Right ventricle myocardium superior (tissue), 1 donor: ENCODE measurements at regions not wholly inside any gene's neighbourhood (a gene's known extent, or its start where the extent isn't known, plus 50 kb on each side); places are given as distances from the start of the nearest gene placed in this dataset.
"Not testable (repeated sequence)": the region's sequence is repeated elsewhere in the genome, so short reads cannot be mapped to it uniquely, and the experiment has no call there.

Experiments used
- ATAC-seq: fragments of 200-7000 bp; cut with Tn5 transposase; one replicate; pipeline ENCODE4 v1.9.1; 2020; ENCODE audit warnings: mild to moderate bottlenecking; ENCODE audit not compliant: poor library complexity
- DNase-seq: peaks from one replicate; pipeline ENCODE4 v3.0.0-alpha.2; 2020
- intact Hi-C: fragments of 100-400 bp; cut with DNase I; formaldehyde crosslinking; loops from one replicate; pipeline ENCODE4 v1.11.2; 2022
- donor health status: DM: no; HTN: yes; CAD: no; lungs with severe emphysema.

DNA sequence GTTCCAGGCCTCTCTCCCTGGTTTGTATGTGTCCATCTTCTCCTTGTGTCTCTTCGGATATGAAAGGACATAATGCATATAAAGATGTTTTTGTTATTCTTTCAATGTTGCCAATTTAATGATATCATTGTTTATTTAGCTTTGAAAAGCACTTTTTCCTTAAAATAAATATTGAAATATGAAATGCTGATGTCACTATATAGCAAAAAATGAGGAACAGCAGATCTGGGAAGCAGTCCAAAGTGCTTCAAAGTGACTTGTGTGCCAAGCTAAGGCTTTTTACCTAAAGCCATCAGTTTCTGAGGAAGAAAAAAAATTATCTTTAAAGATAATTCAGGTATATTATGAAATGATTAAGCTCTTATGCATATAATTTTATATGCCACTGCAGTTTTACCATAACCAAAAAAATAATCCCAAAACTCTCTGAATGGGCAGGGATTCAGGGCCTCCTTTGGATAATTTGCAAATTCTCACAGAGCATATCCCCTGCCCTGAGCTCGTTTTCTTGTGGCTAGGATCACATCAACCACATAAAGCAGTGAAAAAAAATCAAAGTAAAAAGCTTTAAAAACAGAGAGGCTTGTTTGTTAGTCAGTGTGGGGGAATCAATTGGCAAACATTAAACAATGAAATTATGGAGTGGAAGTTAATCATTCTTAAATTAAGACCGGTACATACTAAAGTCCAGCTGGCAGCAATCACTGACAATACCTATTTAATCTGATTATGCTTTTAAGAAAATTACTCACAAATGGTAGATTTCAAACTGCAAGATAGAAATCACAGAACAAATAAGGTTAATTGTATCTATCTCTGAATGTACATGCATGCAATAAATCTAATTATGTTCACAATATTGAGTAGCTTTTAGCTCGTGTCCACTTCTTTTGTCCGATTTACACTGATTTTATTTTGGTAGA, 1027.9 kb upstream of the ADGRB3 start:
- intact Hi-C loops: no loop called here

DNA sequence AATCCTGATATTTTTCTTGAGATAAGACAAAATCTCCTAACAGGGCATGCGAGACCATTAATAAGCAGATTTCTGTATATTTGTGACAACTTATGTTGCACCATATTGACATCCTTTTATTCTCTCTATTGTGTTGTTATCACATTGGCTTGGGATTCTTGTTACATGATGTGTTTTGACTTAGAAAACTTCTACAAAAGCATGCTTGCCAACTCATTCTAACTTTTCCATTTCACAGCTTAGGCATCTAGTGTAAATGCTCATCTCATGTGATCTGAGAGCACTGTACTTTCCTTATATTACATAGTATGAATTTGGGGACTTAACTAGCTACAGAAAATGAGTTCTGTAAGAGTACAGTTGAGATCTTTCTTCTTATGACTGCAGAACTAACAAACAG, 1040.7 kb upstream of the ADGRB3 start:
- DNase-seq: no peak
- no peak for ATAC-seq
- intact Hi-C loops: no loop called here

More for the DNA sequence above, 1027.9 kb upstream of the ADGRB3 start:
- DNase-seq: no peak
- no peak for ATAC-seq

DNA sequence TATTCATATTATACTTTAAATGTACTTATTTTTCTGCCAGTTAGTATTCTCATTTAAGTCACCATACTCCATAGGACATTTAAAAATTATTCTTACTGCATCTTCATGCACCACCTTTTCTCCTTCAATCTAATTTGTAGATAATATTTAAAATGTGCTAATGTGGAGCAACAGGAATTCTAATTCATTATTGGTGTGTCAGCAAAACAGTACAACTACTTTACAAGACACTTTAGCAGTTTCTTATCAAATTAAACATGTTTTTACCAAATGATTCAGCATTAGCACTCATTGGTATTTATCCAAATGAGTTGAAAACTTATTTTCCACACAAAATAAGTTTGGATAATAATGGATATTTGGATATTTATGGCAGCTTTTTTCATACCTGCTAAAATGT, 1041.8 kb upstream of the ADGRB3 start:
- ATAC-seq (no peak), DNase-seq (no peak)
- intact Hi-C loops: no loop called here

DNA sequence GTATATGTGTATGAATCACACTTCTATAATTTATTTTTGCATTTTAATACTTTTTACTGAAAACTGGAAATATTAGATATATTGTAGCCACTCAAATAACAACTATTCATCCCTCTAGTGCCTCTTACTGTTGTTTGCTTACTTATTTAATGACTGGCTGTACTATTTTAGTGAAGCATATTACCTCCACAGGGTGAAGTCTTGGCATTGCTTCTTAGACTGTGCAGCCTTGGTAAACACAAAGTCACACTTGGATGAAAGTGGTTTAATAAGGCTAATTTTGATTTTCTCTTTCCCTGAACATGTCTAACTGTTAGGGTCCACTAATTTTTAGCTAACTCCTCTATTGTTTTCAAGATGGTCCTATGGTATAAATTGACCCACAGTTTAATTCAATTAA, 1043.2 kb upstream of the ADGRB3 start:
- intact Hi-C loops: no loop called here
- ATAC-seq (no peak), DNase-seq (no peak)

DNA sequence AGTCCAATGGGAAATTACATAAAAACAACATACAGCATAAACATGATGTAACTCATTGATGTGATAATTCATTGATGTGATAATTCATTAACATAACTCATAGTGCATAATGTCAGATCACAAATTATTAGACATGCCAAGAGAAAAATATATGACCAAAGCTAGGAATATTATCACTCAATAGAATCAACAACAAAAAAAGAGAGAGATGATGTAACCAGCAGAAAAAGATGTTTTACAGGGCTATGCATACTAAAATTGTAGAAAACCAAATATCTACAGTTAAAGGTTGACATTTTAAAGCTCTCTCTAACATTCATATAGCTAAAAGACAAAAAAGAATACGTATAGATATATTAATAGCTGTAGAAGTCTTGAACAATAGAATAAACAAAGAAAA, 1067.2 kb upstream of the ADGRB3 start:
- intact Hi-C loops: no loop called here
- ATAC-seq: no peak
- DNase-seq: no peak

DNA sequence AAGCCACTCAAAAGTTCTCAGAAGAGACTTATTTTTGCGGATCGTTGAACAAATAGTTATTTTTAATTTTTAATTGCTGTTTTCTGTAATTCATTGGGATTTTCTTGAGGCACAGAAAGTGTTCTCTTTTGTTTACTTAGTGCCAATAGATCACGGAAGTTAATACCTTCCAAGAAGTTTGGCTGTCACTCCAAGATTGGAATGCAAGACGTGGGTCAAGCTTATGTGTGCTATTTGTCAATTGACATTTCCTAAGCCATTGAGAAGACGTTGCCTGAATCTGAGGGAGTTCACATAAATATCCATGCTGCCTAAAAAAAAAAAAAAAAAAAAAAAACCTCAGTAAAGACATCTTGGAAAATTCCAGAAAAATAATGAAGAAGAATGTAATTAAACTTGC, 1071.4 kb upstream of the ADGRB3 start:
- intact Hi-C loops: no loop called here
- DNase-seq (no peak), ATAC-seq (no peak)

DNA sequence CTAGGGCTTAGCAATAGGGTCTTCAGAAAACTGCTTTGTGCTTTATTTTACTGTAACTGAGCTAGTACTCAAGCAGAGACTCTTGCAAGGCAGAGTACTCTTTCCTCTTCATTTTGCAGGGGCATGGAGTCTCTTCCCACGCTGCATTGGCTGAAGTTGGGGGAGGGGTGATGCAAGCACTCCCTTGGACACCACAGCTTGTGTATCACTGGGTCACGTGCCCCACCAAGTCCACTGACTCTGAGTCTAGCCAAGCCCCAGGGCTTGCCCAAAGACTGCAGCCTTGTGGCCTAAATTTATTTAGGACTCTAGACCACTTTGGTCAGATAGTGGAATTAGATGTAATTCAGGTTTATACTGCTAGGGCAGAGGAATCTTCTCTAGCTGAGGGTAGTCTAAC, 1075.0 kb upstream of the ADGRB3 start:
- no peak for DNase-seq
- ATAC-seq: no peak

DNA sequence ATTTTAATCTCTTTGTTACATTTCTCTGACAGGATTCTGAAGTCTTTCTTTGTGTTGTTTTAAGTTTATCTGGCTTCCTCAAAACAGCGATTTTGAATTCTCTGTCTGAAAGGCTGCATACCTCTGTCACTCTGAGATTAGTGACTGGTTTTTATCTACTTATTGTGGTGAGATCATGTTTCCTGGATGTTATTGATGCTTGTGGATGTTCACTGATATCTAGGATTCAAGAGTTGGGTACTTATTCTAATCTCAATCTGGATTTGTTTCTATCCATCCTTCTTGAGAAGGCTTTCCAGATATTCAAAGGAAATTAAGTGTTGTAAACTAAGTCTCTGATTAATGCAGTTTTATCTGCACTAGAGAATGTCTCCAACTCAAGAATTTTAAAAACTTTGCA, 1076.1 kb upstream of the ADGRB3 start:
- ATAC-seq: no peak
- DNase-seq: no peak
- intact Hi-C loops: no loop called here

More for the DNA sequence above, 1075.0 kb upstream of the ADGRB3 start:
- intact Hi-C loops: no loop called here

DNA sequence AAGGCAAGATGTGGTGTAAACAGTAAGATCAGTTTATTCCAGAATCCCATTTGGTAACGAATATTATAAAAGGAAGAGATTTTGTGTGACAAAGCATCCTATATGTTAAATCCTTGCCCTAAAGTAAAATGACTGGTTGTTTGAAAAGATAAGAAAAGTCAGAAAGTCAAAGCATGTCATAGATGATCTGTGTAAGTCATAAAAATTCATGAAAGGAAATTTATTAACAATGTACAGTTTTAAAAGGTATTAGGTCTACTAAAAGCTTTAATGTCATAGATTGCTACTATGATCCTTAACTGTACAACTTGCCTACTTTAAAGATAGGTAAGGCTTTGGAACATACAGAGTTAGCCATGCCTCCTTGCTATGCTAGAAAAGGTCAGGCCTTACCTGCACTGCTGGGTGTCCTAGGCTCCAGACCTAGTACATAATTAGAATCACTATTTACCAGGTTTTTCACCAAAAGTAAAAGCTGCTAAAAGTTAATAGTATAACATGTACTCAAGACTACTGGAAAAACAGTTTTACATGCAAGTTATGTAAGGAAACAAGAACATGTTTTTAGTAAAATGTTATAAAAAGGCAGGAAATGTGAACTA, 1090.1 kb upstream of the ADGRB3 start:
- intact Hi-C loops: no loop called here
- no peak for ATAC-seq

DNA sequence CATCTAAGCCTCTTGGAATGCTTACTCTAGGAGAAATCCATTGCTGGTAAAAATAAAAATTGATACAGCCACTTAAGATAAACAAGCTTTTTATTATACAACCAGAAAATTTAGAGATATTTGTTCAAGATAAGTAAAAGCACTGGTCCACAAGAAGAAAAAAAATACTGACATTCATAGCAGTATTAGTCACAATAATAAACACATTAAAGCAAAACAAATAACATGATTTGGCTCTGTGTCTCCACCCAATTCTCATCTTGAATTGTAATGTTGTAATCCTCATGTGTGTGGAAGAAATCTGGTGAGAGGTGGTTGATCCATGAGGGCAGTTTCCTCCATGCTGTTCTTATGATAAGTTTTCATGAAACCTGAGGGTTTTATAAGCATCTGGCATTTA, 1093.5 kb upstream of the ADGRB3 start:
- ATAC-seq: no peak
- DNase-seq: no peak
- intact Hi-C loops: no loop called here

More for the DNA sequence above, 1090.1 kb upstream of the ADGRB3 start:
- DNase-seq: no peak

DNA sequence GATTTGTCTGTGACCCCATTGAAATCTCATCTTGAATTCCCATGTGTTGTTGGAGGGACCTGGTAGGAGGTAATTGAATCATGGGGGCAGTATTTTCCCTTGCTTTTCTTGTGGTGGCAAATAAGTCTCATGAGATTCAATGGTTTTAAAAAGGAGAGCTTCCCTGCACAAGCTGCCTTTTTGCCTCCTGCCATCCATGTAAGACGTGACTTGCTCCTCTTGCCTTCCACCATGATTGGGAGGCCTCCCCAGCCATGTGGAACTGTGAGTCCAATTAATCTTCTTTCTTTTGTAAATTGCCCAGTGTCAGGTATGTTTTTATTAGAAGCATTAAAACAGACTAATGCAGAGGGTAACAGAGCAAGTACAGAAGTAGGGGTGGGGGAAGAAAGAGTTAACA, 1097.0 kb upstream of the ADGRB3 start:
- ATAC-seq (no peak), DNase-seq (no peak)
- intact Hi-C loops: no loop called here

DNA sequence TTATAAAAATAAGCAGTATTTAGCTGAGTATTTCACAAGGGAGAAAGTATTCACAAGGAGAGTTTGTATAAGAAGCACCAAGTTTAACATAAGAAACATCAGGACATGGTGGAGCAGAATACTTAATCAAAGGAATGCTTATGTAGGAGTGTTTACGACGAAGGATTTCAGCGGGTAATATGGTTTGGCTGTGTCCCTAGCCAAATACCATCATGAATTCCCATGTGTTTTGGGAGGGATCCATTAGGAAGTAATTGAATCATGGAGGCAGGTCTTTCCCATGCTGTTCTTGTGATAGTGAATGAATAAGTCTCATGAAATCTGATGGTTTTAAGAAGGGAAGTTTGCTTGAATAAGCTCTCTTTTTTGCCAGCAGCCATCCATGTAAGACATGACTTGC, 1099.1 kb upstream of the ADGRB3 start:
- no peak for ATAC-seq
- DNase-seq: no peak
- intact Hi-C loops: no loop called here

DNA sequence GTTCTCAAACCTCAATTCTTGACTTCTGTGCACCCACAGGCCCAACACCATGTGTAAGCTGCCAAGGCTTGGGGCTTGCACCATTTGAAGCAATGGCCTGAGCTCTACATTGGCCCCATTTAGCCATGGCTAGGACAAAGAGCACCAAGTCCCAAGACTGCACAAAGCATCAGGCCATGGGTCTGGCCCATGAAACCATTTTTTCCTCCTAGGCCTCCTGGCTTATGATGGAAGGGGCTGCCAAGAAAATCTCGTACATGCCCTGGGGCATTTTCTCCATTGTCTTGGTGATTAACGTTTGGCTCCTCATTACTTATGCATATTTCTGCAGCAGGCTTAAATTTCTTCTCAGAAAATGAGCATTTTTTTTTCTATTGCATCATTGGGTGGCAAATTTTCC, 1128.7 kb upstream of the ADGRB3 start:
- intact Hi-C loops: no loop called here
- ATAC-seq: no peak
- no peak for DNase-seq

DNA sequence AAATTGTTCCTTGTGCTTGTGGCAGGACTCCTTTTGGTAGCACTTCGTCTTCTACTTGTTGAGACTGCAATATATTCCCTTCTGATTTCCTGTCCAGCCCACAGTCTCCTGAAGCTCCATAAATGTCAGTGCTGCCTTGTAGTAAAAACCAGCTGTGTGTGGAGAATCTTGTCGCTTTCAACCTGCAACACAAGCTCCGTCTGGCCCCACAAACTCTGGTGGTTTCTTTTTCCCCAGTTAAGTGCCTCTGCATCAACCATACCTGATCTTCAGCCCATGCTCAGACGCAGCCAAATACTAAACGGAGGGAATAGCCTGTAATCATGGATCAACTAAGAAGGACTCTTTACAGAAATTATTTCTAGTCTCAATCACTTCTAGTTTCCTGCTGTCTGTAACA, 1133.3 kb upstream of the ADGRB3 start:
- DNase-seq: no peak
- ATAC-seq: no peak
- intact Hi-C loops: no loop called here

DNA sequence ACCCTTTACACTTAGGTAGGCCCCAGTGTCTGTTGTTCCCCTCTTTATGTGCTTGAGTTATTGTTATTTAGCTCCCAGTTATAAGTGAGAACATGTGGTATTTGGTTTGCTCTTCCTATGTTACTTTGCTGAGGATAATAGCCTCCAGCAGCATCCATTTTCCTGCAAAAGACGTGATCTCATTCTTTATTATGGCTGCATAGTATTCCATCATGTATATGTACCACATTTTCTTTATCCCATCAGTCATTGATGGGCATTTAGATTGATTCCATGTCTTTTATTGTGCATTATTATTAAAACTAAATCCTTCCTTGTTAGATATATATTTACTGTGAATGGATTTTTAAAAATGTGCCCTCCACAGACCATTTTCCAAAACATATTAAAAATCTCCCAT, 1137.3 kb upstream of the ADGRB3 start:
- DNase-seq: no peak
- intact Hi-C loops: no loop called here
- no peak for ATAC-seq

DNA sequence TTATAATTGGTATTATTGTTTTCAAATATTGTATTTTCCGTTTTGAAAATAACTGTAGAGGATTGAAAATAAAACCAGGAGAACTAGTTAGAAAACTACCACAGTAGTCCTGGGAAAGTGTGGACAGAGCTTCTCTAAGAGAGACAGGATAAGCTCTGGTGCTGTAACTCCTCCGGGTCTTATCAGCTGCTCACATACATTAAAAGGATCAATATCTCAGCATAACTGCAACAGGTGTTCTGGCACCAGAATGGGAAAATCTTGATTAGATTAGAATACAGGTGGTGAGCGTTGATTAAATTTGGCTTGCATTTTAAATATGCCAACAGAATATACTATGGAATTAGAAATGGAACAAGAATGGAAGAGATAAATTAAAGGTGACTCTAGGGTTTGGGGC, 1138.9 kb upstream of the ADGRB3 start:
- ATAC-seq: no peak
- intact Hi-C loops: no loop called here
- no peak for DNase-seq

DNA sequence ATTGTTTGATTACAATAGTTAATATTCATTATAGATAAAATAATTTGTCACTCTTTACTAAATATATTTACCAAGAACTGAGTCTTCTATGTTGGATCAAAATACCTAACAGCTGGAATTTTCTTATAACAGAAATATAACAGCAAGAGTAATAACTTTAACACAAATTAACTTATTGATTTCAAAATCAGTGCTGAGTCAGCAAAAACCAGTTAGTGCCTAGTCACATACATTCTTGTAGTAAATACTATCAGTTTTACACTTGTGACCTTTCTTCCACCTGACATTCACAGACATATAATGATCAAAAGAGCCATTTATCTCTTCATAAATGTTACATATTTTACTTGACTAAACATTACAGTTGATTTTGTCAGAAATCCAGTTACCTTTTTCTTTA, 1141.4 kb upstream of the ADGRB3 start:
- DNase-seq: no peak
- intact Hi-C loops: no loop called here
- ATAC-seq: no peak

DNA sequence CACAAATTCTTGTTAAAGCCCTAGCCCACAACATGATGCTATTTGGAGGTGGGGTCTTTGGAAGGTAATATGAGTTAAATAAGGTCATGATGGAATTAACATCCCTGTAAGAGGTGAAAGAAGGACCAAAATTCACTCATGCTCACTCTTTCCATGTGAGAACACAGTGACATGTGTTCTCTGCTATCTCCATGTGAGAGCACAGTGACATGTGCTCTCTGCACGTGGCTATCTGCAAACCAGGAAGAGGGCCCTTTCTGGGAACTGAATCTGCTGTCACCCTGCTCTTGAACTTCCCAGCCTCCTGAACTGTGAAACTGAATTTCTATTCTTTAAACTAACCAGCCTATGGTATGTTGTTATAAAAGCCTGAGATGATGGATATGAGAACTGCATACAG, 1159.4 kb upstream of the ADGRB3 start:
- ATAC-seq (no peak), DNase-seq (no peak)
- intact Hi-C loops: no loop called here

DNA sequence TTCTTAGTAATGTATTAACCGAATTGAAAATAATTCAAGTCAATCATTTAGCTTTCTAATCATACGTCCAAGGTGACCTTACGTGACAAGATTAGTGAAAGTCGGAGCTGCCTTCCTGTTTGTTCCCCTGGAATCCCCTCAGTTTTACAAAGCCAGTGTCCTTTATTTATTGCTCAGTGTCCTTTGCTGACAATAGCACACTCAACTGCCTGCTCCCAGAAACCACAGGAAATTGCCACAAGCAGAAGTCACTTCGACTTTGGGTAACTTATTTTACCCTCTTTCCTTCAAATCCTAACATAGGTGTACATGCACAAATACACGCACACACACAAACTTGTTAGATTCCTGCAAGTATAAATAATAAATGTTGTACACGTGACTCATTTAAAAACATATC, 1167.7 kb upstream of the ADGRB3 start:
- ATAC-seq (no peak), DNase-seq (no peak)
- intact Hi-C loops: no loop called here

DNA sequence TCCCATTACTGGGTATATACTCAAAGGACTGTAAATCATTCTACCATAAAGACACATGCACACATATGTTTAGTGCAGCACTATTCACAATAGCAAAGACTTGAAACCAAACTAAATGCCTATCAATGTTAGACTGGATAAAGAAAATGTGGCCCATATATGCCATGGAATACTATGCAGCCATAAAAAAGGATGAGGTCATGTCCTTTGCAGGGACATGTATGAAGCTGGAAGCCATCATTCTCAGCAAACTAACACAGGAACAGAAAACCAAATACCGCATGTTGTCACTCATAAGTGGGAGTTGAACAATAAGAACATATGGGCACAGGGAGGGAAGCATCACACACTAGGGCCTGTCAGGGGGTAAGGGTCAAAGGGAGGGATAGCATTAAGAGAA, 1172.4 kb upstream of the ADGRB3 start:
- ATAC-seq, intact Hi-C loops, DNase-seq: not testable (repeated sequence)
